ENCODE measurements at regions not wholly inside any gene's neighbourhood (a gene's known extent, or its start where the extent isn't known, plus 50 kb on each side); places are given as distances from the start of the nearest gene placed in this dataset.

DNA sequence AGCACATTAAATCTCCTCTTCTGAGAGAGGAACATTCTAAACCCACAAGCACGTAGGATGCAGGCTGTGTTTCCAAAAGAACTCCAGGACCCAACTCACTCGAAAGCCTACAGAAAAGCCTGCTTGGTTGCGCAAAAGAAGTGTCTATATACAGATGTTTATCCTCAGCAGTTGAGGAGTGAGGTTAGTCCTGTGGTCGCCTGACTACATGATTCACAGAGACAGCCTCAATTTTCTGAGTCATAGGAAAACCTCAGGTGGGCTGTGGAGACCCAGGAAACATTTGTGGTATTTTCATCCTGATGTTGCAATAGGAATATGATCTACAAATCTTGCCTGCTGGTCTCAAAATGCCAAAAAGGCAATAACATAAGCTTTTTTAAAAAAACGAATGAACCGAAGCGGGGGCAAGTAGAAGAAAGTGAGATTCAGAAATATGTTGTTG lies 183.8 kb upstream of the THRB start:
- TF ChIP-seq EGR1 (IDR thresholded peaks at IDR 0.05; ENCODE audit: borderline replicate concordance, low read depth, low read length) (no peak), CTCF (IDR thresholded peaks at IDR 0.05; ENCODE audit: control extremely low read depth in 1 of 3, insufficient read depth in 1 of 3, low read depth in 1 of 3, low read length in 3 of 3) (no peak), YY1 (IDR thresholded peaks at IDR 0.05; ENCODE audit: low read depth, low read length) (no peak)

Data from H1 (cell line).